ENCODE measurements at regions not wholly inside any gene's neighbourhood (a gene's known extent, or its start where the extent isn't known, plus 50 kb on each side); places are given as distances from the start of the nearest gene placed in this dataset.

DNA sequence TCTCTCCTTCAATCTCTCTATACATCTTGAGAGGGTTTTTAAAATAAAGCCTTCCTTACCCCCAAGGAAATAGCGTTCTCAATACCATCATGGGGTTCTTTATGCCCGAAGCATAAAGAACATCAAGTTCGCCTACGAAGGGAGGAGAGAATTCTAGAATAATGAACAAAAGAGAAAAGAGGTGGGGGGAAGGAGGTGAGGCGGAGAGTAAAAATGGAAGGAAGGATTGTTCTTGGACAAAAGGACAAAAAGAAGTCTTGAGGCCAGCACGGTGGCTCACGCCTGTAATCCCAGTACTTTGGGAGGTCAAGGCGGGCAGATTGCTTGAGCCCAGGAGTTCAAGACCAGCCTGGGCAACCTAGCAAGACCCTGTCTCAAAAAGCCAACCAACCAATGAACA is 319.8 kb upstream of the NCKAP5 start:
- TF ChIP-seq, protein P1, sequence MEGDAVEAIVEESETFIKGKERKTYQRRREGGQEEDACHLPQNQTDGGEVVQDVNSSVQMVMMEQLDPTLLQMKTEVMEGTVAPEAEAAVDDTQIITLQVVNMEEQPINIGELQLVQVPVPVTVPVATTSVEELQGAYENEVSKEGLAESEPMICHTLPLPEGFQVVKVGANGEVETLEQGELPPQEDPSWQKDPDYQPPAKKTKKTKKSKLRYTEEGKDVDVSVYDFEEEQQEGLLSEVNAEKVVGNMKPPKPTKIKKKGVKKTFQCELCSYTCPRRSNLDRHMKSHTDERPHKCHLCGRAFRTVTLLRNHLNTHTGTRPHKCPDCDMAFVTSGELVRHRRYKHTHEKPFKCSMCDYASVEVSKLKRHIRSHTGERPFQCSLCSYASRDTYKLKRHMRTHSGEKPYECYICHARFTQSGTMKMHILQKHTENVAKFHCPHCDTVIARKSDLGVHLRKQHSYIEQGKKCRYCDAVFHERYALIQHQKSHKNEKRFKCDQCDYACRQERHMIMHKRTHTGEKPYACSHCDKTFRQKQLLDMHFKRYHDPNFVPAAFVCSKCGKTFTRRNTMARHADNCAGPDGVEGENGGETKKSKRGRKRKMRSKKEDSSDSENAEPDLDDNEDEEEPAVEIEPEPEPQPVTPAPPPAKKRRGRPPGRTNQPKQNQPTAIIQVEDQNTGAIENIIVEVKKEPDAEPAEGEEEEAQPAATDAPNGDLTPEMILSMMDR (conservative IDR thresholded peaks at IDR 0.05; ENCODE audit: low read length): no peak
- TF ChIP-seq EZH2phosphoT487 (IDR thresholded peaks at IDR 0.05; ENCODE audit: borderline replicate concordance): no peak

Measured in Loucy (cell line).